ENCODE measurements at regions not wholly inside any gene's neighbourhood (a gene's known extent, or its start where the extent isn't known, plus 50 kb on each side); places are given as distances from the start of the nearest gene placed in this dataset.

DNA sequence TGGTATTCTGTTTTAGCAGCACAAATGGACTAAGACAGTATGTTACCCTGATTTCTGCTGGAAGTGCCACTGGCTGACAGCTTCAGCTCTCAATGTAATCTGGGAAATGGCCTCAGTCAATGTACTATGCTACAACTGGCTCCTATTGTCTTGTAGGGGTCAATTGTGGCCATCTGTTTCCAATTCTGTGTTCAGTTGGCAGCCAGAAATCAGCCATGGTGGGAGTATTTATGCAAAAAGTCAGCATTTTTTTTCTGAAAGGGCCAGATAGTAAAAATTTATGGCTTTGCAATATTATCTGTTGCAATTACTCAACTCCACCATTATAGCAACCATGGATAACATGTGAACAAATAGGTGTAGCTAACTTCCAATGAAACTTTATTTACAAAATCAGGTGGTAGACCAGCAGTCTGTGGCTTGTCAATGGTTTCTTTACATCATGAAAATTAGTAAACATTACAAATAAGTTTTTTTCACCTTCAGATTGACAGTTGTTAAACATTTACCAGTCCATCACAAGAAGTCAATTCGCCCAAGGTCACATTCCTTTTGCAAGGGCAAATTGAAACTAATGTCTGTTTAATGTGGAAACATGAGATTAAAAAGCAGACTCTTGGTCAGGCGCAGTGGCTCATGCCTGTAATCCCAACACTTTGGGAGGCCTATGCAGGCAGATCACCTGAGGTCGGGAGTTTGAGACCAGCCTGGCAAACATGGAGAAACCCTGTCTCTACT, 58.3 kb upstream of the TSHZ2 start (continued):
- TF ChIP-seq, protein P1, sequence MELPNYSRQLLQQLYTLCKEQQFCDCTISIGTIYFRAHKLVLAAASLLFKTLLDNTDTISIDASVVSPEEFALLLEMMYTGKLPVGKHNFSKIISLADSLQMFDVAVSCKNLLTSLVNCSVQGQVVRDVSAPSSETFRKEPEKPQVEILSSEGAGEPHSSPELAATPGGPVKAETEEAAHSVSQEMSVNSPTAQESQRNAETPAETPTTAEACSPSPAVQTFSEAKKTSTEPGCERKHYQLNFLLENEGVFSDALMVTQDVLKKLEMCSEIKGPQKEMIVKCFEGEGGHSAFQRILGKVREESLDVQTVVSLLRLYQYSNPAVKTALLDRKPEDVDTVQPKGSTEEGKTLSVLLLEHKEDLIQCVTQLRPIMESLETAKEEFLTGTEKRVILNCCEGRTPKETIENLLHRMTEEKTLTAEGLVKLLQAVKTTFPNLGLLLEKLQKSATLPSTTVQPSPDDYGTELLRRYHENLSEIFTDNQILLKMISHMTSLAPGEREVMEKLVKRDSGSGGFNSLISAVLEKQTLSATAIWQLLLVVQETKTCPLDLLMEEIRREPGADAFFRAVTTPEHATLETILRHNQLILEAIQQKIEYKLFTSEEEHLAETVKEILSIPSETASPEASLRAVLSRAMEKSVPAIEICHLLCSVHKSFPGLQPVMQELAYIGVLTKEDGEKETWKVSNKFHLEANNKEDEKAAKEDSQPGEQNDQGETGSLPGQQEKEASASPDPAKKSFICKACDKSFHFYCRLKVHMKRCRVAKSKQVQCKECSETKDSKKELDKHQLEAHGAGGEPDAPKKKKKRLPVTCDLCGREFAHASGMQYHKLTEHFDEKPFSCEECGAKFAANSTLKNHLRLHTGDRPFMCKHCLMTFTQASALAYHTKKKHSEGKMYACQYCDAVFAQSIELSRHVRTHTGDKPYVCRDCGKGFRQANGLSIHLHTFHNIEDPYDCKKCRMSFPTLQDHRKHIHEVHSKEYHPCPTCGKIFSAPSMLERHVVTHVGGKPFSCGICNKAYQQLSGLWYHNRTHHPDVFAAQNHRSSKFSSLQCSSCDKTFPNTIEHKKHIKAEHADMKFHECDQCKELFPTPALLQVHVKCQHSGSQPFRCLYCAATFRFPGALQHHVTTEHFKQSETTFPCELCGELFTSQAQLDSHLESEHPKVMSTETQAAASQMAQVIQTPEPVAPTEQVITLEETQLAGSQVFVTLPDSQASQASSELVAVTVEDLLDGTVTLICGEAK (IDR thresholded peaks at IDR 0.05), result peak; percentile 50; the same call in 1 of the 2 replicates
- TF ChIP-seq, protein P1 (CRISPR knock-in tag; IDR thresholded peaks at IDR 0.05), result peak; percentile 96; the same call in 1 of the 2 replicates
- TF ChIP-seq, protein P2, sequence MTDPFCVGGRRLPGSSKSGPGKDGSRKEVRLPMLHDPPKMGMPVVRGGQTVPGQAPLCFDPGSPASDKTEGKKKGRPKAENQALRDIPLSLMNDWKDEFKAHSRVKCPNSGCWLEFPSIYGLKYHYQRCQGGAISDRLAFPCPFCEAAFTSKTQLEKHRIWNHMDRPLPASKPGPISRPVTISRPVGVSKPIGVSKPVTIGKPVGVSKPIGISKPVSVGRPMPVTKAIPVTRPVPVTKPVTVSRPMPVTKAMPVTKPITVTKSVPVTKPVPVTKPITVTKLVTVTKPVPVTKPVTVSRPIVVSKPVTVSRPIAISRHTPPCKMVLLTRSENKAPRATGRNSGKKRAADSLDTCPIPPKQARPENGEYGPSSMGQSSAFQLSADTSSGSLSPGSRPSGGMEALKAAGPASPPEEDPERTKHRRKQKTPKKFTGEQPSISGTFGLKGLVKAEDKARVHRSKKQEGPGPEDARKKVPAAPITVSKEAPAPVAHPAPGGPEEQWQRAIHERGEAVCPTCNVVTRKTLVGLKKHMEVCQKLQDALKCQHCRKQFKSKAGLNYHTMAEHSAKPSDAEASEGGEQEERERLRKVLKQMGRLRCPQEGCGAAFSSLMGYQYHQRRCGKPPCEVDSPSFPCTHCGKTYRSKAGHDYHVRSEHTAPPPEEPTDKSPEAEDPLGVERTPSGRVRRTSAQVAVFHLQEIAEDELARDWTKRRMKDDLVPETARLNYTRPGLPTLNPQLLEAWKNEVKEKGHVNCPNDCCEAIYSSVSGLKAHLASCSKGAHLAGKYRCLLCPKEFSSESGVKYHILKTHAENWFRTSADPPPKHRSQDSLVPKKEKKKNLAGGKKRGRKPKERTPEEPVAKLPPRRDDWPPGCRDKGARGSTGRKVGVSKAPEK (CRISPR knock-in tag; IDR thresholded peaks at IDR 0.05; ENCODE audit: borderline replicate concordance), result no peak
- no peak for TF ChIP-seq ZNF230 (CRISPR knock-in tag; IDR thresholded peaks at IDR 0.05)
- TF ChIP-seq SP5 (CRISPR knock-in tag; IDR thresholded peaks at IDR 0.05; ENCODE audit: borderline replicate concordance, low read depth), result no peak
- no peak for TF ChIP-seq ZNF24 (IDR thresholded peaks at IDR 0.05)
- no peak for TF ChIP-seq XRCC5 (optimal IDR thresholded peaks at IDR 0.05; ENCODE audit: low read length)
- TF ChIP-seq ZFP36L1 (CRISPR knock-in tag; IDR thresholded peaks at IDR 0.05), result peak; percentile 39; the same call in 1 of the 2 replicates
- no peak for TF ChIP-seq ZNF354B (CRISPR knock-in tag; IDR thresholded peaks at IDR 0.05)
- TF ChIP-seq, protein P3, sequence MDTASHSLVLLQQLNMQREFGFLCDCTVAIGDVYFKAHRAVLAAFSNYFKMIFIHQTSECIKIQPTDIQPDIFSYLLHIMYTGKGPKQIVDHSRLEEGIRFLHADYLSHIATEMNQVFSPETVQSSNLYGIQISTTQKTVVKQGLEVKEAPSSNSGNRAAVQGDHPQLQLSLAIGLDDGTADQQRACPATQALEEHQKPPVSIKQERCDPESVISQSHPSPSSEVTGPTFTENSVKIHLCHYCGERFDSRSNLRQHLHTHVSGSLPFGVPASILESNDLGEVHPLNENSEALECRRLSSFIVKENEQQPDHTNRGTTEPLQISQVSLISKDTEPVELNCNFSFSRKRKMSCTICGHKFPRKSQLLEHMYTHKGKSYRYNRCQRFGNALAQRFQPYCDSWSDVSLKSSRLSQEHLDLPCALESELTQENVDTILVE (CRISPR knock-in tag; IDR thresholded peaks at IDR 0.05), result no peak
- TF ChIP-seq ZNF563 (CRISPR knock-in tag; IDR thresholded peaks at IDR 0.05), result no peak
- no peak for TF ChIP-seq PRMT3 (CRISPR knock-in tag; IDR thresholded peaks at IDR 0.05; ENCODE audit: borderline replicate concordance, low read depth)
- peak; percentile 85; the same call in 1 of the 2 replicates for TF ChIP-seq MEIS2 (CRISPR knock-in tag; IDR thresholded peaks at IDR 0.05)
- no peak for TF ChIP-seq DMAP1 (CRISPR knock-in tag; IDR thresholded peaks at IDR 0.05)
- TF ChIP-seq IRX3 (CRISPR knock-in tag; IDR thresholded peaks at IDR 0.05; ENCODE audit: borderline replicate concordance, low read depth), result no peak
- TF ChIP-seq, protein P4, sequence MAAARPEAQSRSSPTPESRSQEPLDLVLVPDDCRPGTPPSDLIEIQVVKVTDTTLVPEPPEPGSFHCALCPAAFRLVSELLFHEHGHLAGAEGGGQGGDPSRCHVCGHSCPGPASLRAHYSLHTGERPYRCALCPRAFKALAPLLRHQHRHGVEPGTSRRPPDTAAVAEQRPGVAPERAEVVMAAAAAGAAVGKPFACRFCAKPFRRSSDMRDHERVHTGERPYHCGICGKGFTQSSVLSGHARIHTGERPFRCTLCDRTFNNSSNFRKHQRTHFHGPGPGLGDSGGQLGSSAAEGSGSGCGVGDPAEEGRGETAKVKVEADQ (CRISPR knock-in tag; IDR thresholded peaks at IDR 0.05; ENCODE audit: borderline replicate concordance), result peak; percentile 46; the same call in 1 of the 2 replicates
